Activated CD4-positive, alpha-beta T cell treated with anti-CD3 and anti-CD28 coated beads, Interleukin-2, amount 50 U/mL, for 24 hours (primary cell): ENCODE measurements at regions not wholly inside any gene's neighbourhood (a gene's known extent, or its start where the extent isn't known, plus 50 kb on each side); places are given as distances from the start of the nearest gene placed in this dataset.

ENCODE experiments used
- DNase-seq, 2 donors: peaks; one replicate each; pipeline ENCODE4 v3.0.0-alpha.2; 2020; ENCODE audit warnings: low read depth in 1 of 2, low spot score in 1 of 2

GRCh38 chr11:71078482-71078881 lies 173.9 kb downstream of the SHANK2 start:
- DNase-seq: no peak

- DNase-seq: no peak
Observed at GRCh38 chr11:71076525-71077304, 175.7 kb downstream of the SHANK2 start.

- no peak for DNase-seq
Observed at GRCh38 chr11:71075871-71076420, 176.4 kb downstream of the SHANK2 start.

GRCh38 chr11:71075116-71075720 lies 177.2 kb downstream of the SHANK2 start:
- DNase-seq: no peak

- no peak for DNase-seq
Observed at GRCh38 chr11:71071736-71072509, 180.5 kb downstream of the SHANK2 start.

GRCh38 chr11:71070490-71071453 lies 181.6 kb downstream of the SHANK2 start:
- DNase-seq: no peak

GRCh38 chr11:71068963-71069362 lies 183.4 kb downstream of the SHANK2 start:
- no peak for DNase-seq

GRCh38 chr11:71067753-71068152 lies 184.6 kb downstream of the SHANK2 start:
- DNase-seq: no peak

- DNase-seq: no peak
Observed at GRCh38 chr11:71066311-71066710, 186.1 kb downstream of the SHANK2 start.

GRCh38 chr11:71065841-71066240 lies 186.5 kb downstream of the SHANK2 start:
- no peak for DNase-seq

- DNase-seq: no peak
Observed at GRCh38 chr11:71064702-71065515, 187.5 kb downstream of the SHANK2 start.

GRCh38 chr11:71064183-71064582 lies 188.2 kb downstream of the SHANK2 start:
- no peak for DNase-seq

- DNase-seq: no peak
Observed at GRCh38 chr11:71063129-71063528, 189.2 kb downstream of the SHANK2 start.

GRCh38 chr11:71062199-71062598 lies 190.2 kb downstream of the SHANK2 start:
- DNase-seq: no peak

- DNase-seq: no peak
Observed at GRCh38 chr11:71060391-71060791, 192.0 kb downstream of the SHANK2 start.

GRCh38 chr11:71059662-71060061 lies 192.7 kb downstream of the SHANK2 start:
- no peak for DNase-seq

GRCh38 chr11:71055925-71056324 lies 196.5 kb downstream of the SHANK2 start:
- no peak for DNase-seq
